T-cell (primary cell): ENCODE measurements at regions not wholly inside any gene's neighbourhood (a gene's known extent, or its start where the extent isn't known, plus 50 kb on each side); places are given as distances from the start of the nearest gene placed in this dataset.

Source experiments
- ATAC-seq, 4 experiments: fragments of 200-7000 bp in 3 of 4; fragments of 150-1000 bp in 1 of 4; cut with Tn5 transposase; replicated peaks in 1 of 4; 1 replicate in 3 of 4; 2 replicates in 1 of 4; pipeline ENCODE4 v1.10.0; 2021; ENCODE audit warnings: moderate library complexity in 3 of 4, mild to moderate bottlenecking in 2 of 4, moderate number of reproducible peaks in 1 of 4
- CTCF ChIA-PET, 2 donors: fragments of 300-600 bp; sonication (Branson Sonifier 250); formaldehyde crosslinking; loops; one replicate each; lab custom pipeline; 2022; ENCODE audit warnings: antibody characterized with exemption in 2 of 2; lab: Charles Lee
- POLR2A ChIA-PET, 2 donors: fragments of 300-600 bp; sonication (Branson Sonifier 250); formaldehyde crosslinking; loops; one replicate each; lab custom pipeline; 2022; ENCODE audit warnings: antibody characterized with exemption in 2 of 2; lab: Charles Lee
- DNase-seq, 35 experiments: peaks; one replicate each; pipeline versions ENCODE4 v3.0.0 to v3.0.0-alpha.2; 2013 to 2023
- H3K27ac ChIP-seq: one replicate; pipeline ENCODE4 v1.5.1; 2013; ENCODE audit warnings: low read length
- H3K27me3 ChIP-seq, 2 experiments: replicated peaks in 1 of 2; 1 replicate in 1 of 2; 2 replicates in 1 of 2; pipeline versions ENCODE4 v1.6.1 to v1.7.0; 2013; ENCODE audit warnings: low read length in 1 of 2, mixed read lengths in 1 of 2; ENCODE audit not compliant: control insufficient read depth in 2 of 2, insufficient read depth in 2 of 2; ENCODE audit errors: extremely low read depth in 1 of 2
- H3K36me3 ChIP-seq, 2 donors: 1 replicate in 1 of 2; 2 replicates in 1 of 2; pipeline versions ENCODE4 v1.6.1 to v1.7.0; 2013; ENCODE audit warnings: low read length in 1 of 2; ENCODE audit not compliant: control insufficient read depth in 2 of 2, insufficient read depth in 1 of 2; ENCODE audit errors: extremely low read depth in 1 of 2
- H3K4me1 ChIP-seq, 2 experiments: 1 replicate in 1 of 2; 2 replicates in 1 of 2; pipeline versions ENCODE4 v1.6.1 to v1.7.0; 2013; ENCODE audit warnings: low read length in 2 of 2, mixed read lengths in 1 of 2; ENCODE audit not compliant: insufficient read depth in 2 of 2, control insufficient read depth in 1 of 2; ENCODE audit errors: extremely low read depth in 1 of 2
- H3K4me3 ChIP-seq, 2 donors: 1 replicate in 1 of 2; 2 replicates in 1 of 2; pipeline versions ENCODE4 v1.5.1 to v1.7.0; 2013; ENCODE audit warnings: mild to moderate bottlenecking in 2 of 2, low read length in 1 of 2, moderate library complexity in 1 of 2; ENCODE audit not compliant: control insufficient read depth in 1 of 2; ENCODE audit errors: extremely low read depth in 1 of 2
- H3K9me3 ChIP-seq: 2 replicates; pipeline ENCODE4 v1.7.0; 2013
- H3K27ac Mint-ChIP-seq, 2 donors: one replicate each; pipeline ENCODE4 v1.8.0; 2020 to 2021; ENCODE audit warnings: mild to moderate bottlenecking in 2 of 2, mixed read lengths in 2 of 2
- H3K27me3 Mint-ChIP-seq, 2 donors: one replicate each; pipeline ENCODE4 v1.8.0; 2021 to 2022; ENCODE audit warnings: mixed read lengths in 2 of 2
- H3K36me3 Mint-ChIP-seq: one replicate; pipeline ENCODE4 v1.8.0; 2021; ENCODE audit warnings: mixed read lengths
- H3K4me1 Mint-ChIP-seq, 3 donors: one replicate each; pipeline ENCODE4 v1.8.0; 2020 to 2022; ENCODE audit warnings: mixed read lengths in 3 of 3, mild to moderate bottlenecking in 1 of 3
- H3K4me3 Mint-ChIP-seq, 3 donors: one replicate each; pipeline ENCODE4 v1.8.0; 2020 to 2022; ENCODE audit warnings: mild to moderate bottlenecking in 3 of 3, mixed read lengths in 3 of 3, moderate library complexity in 3 of 3
- H3K9me3 Mint-ChIP-seq, 3 donors: one replicate each; pipeline ENCODE4 v1.8.0; 2020 to 2022; ENCODE audit warnings: mixed read lengths in 3 of 3
- WGBS: methylation state at CpG from one replicate; pipeline ENCODE4 v1.1.5; 2013; ENCODE audit warnings: missing lambda C conversion rate; ENCODE audit not compliant: insufficient coverage; 5-methylcytosine and 5-hydroxymethylcytosine counted together

- no peaks in the 10 kb centered on the region for H3K36me3 ChIP-seq
- no peaks in the 10 kb centered on the region for H3K9me3 ChIP-seq
- H3K4me1 ChIP-seq: no peaks in the 10 kb centered on the region
- H3K9me3 Mint-ChIP-seq: peaks cover 0 to 6% (median 4%) of the 10 kb centered on the region in 3 donors
- no CpG with 5 or more reads among the region's 2 CpGs for WGBS
- no peak overlapping the region for H3K4me3 Mint-ChIP-seq
- H3K27ac Mint-ChIP-seq: no peak overlapping the region
- H3K36me3 Mint-ChIP-seq: no peaks in the 10 kb centered on the region
- POLR2A ChIA-PET: no interaction called here
- CTCF ChIA-PET: no interaction called here
- no peak for DNase-seq
- no peak for ATAC-seq
- no peak overlapping the region for H3K4me3 ChIP-seq
- no peaks in the 10 kb centered on the region for H3K27me3 ChIP-seq
- H3K27me3 Mint-ChIP-seq: no peaks in the 10 kb centered on the region
- no peaks in the 10 kb centered on the region for H3K4me1 Mint-ChIP-seq
- no peak overlapping the region for H3K27ac ChIP-seq
Observed at GRCh38 chr5:85148701-85149100, 764.0 kb upstream of the EDIL3 start.

GRCh38 chr5:85159395-85159794 is 774.7 kb upstream of the EDIL3 start:
- CTCF ChIA-PET: no interaction called here
- ATAC-seq: no peak

GRCh38 chr5:85168474-85168873 is 783.8 kb upstream of the EDIL3 start:
- H3K36me3 Mint-ChIP-seq: no peaks in the 10 kb centered on the region

More at GRCh38 chr5:85159395-85159794, 774.7 kb upstream of the EDIL3 start:
- Histone ChIP-seq H3K4me1 (no peaks in the 10 kb centered on the region), H3K4me3 (no peak overlapping the region), H3K9me3 (no peaks in the 10 kb centered on the region), H3K27me3 (no peaks in the 10 kb centered on the region), H3K36me3 (no peaks in the 10 kb centered on the region), H3K27ac (no peak overlapping the region)
- WGBS: 100% methylated on average over 4 of the region's 6 CpGs
- Mint-ChIP-seq H3K27me3 (no peaks in the 10 kb centered on the region), H3K4me1 (no peaks in the 10 kb centered on the region), H3K27ac (no peak overlapping the region), H3K36me3 (no peaks in the 10 kb centered on the region), H3K4me3 (no peak overlapping the region), H3K9me3 (peaks cover 7 to 15% (median 14%) of the 10 kb centered on the region in 3 donors)
- POLR2A ChIA-PET: interaction anchor here in 1 of 2 donors (0.6 kb wide), 1 partner anchor 1202 kb away, joined by 3 read pairs; no protein-coding TSS in a partner anchor
- DNase-seq: no peak

GRCh38 chr5:85170183-85170582 is 785.5 kb upstream of the EDIL3 start:
- no peaks in the 10 kb centered on the region for H3K36me3 ChIP-seq
- ChIA-PET CTCF (no interaction called here), POLR2A (no interaction called here)
- H3K4me1 ChIP-seq: no peaks in the 10 kb centered on the region
- WGBS: 50% methylated on average over 1 of the region's 4 CpGs
- Mint-ChIP-seq H3K27me3 (no peaks in the 10 kb centered on the region), H3K9me3 (peaks cover 11 to 12% (median 11%) of the 10 kb centered on the region in 3 donors), H3K36me3 (no peaks in the 10 kb centered on the region), H3K4me3 (no peak overlapping the region), H3K27ac (no peak overlapping the region), H3K4me1 (no peaks in the 10 kb centered on the region)
- H3K4me3 ChIP-seq: no peak overlapping the region
- no peaks in the 10 kb centered on the region for H3K27me3 ChIP-seq
- no peak for ATAC-seq
- no peak for DNase-seq
- H3K9me3 ChIP-seq: no peaks in the 10 kb centered on the region
- no peak overlapping the region for H3K27ac ChIP-seq

More at GRCh38 chr5:85168474-85168873, 783.8 kb upstream of the EDIL3 start:
- WGBS: 60% methylated on average over 1 of the region's 1 CpG
- ChIA-PET CTCF (no interaction called here), POLR2A (no interaction called here)
- no peaks in the 10 kb centered on the region for H3K4me1 ChIP-seq
- H3K4me3 Mint-ChIP-seq: no peak overlapping the region
- peaks cover 12 to 20% (median 12%) of the 10 kb centered on the region in 3 donors for H3K9me3 Mint-ChIP-seq
- no peaks in the 10 kb centered on the region for H3K4me1 Mint-ChIP-seq
- H3K36me3 ChIP-seq: no peaks in the 10 kb centered on the region
- no peaks in the 10 kb centered on the region for H3K27me3 ChIP-seq
- ATAC-seq (no peak), DNase-seq (no peak)
- no peaks in the 10 kb centered on the region for H3K27me3 Mint-ChIP-seq
- H3K9me3 ChIP-seq: no peaks in the 10 kb centered on the region
- no peak overlapping the region for H3K27ac ChIP-seq
- H3K4me3 ChIP-seq: no peak overlapping the region
- no peak overlapping the region for H3K27ac Mint-ChIP-seq

GRCh38 chr5:85173469-85173868 is 788.8 kb upstream of the EDIL3 start:
- Histone ChIP-seq H3K27ac (no peak overlapping the region), H3K36me3 (no peaks in the 10 kb centered on the region), H3K4me3 (no peak overlapping the region), H3K9me3 (no peaks in the 10 kb centered on the region), H3K4me1 (no peaks in the 10 kb centered on the region), H3K27me3 (no peaks in the 10 kb centered on the region)
- H3K9me3 Mint-ChIP-seq: peaks cover 0 to 3% (median 0%) of the 10 kb centered on the region in 3 donors
- H3K27me3 Mint-ChIP-seq: no peaks in the 10 kb centered on the region
- no peaks in the 10 kb centered on the region for H3K36me3 Mint-ChIP-seq
- DNase-seq (no peak), ATAC-seq (no peak)
- CTCF ChIA-PET: no interaction called here
- H3K4me3 Mint-ChIP-seq: no peak overlapping the region
- no peaks in the 10 kb centered on the region for H3K4me1 Mint-ChIP-seq
- H3K27ac Mint-ChIP-seq: no peak overlapping the region
- POLR2A ChIA-PET: no interaction called here

GRCh38 chr5:85182344-85182743 is 797.7 kb upstream of the EDIL3 start:
- ATAC-seq: no peak
- Histone ChIP-seq H3K9me3 (no peaks in the 10 kb centered on the region), H3K27me3 (no peaks in the 10 kb centered on the region), H3K27ac (no peak overlapping the region), H3K36me3 (no peaks in the 10 kb centered on the region), H3K4me3 (no peak overlapping the region), H3K4me1 (no peaks in the 10 kb centered on the region)
- CTCF ChIA-PET: no interaction called here
- Mint-ChIP-seq H3K27me3 (no peaks in the 10 kb centered on the region), H3K27ac (no peak overlapping the region), H3K4me3 (no peak overlapping the region), H3K9me3 (no peaks in the 10 kb centered on the region), H3K4me1 (peaks cover 0 to 2% (median under 1%) of the 10 kb centered on the region in 3 donors), H3K36me3 (no peaks in the 10 kb centered on the region)
- POLR2A ChIA-PET: no interaction called here
- DNase-seq: no peak
- WGBS: 90% methylated on average over 12 of the region's 12 CpGs

- Histone ChIP-seq H3K36me3 (no peaks in the 10 kb centered on the region), H3K4me1 (no peaks in the 10 kb centered on the region), H3K27me3 (no peaks in the 10 kb centered on the region), H3K9me3 (no peaks in the 10 kb centered on the region), H3K4me3 (no peak overlapping the region), H3K27ac (no peak overlapping the region)
- ATAC-seq (no peak), DNase-seq (no peak)
- no peaks in the 10 kb centered on the region for H3K27me3 Mint-ChIP-seq
- WGBS: 93% methylated on average over 10 of the region's 11 CpGs
- CTCF ChIA-PET: no interaction called here
- H3K27ac Mint-ChIP-seq: no peak overlapping the region
- no peaks in the 10 kb centered on the region for H3K36me3 Mint-ChIP-seq
- H3K9me3 Mint-ChIP-seq: peaks cover 5 to 20% (median 8%) of the 10 kb centered on the region in 3 donors
- POLR2A ChIA-PET: no interaction called here
- H3K4me3 Mint-ChIP-seq: no peak overlapping the region
- no peaks in the 10 kb centered on the region for H3K4me1 Mint-ChIP-seq
Observed at GRCh38 chr5:85204289-85204688, 819.6 kb upstream of the EDIL3 start.
